Ovary (tissue), 3 donors: ENCODE measurements at regions not wholly inside any gene's neighbourhood (a gene's known extent, or its start where the extent isn't known, plus 50 kb on each side); places are given as distances from the start of the nearest gene placed in this dataset.
"Not testable (repeated sequence)": the region's sequence is repeated elsewhere in the genome, so short reads cannot be mapped to it uniquely, and the experiment has no call there.

ENCODE experiments used
- CTCF ChIP-seq, 3 donors: fragments of 450-650 bp in 2 of 3; fragments of 200-600 bp in 1 of 3; IDR thresholded peaks; one replicate each; pipeline versions ENCODE4 v1.5.1 to v1.8.0; 2016 to 2022; ENCODE audit warnings: antibody characterized with exemption in 3 of 3, mild to moderate bottlenecking in 1 of 3
- EP300 ChIP-seq: sonication (generic); formaldehyde crosslinking; IDR thresholded peaks from one replicate; pipeline ENCODE4 v1.6.1; 2017; ENCODE audit warnings: antibody characterized with exemption
- POLR2A ChIP-seq: fragments of 450-650 bp; IDR thresholded peaks from one replicate; pipeline ENCODE4 v1.6.1; 2017; ENCODE audit warnings: antibody characterized with exemption, mild to moderate bottlenecking, moderate library complexity
- donor health status: DM: no; HTN: no; CAD: no.

- TF ChIP-seq POLR2A; CTCF (IDR thresholded peaks at IDR 0.05); EP300: not testable (repeated sequence)
These were observed 71.3 kb downstream of the B4GALT7 start for GRCh38 chr5:177671035-177671754.
